Brain pericyte (primary cell): ENCODE measurements at regions not wholly inside any gene's neighbourhood (a gene's known extent, or its start where the extent isn't known, plus 50 kb on each side); places are given as distances from the start of the nearest gene placed in this dataset.

Experiments
- DNase-seq: peaks from one replicate; pipeline ENCODE4 v3.0.0-alpha.2; 2012; ENCODE audit warnings: low read depth, low spot score

DNA sequence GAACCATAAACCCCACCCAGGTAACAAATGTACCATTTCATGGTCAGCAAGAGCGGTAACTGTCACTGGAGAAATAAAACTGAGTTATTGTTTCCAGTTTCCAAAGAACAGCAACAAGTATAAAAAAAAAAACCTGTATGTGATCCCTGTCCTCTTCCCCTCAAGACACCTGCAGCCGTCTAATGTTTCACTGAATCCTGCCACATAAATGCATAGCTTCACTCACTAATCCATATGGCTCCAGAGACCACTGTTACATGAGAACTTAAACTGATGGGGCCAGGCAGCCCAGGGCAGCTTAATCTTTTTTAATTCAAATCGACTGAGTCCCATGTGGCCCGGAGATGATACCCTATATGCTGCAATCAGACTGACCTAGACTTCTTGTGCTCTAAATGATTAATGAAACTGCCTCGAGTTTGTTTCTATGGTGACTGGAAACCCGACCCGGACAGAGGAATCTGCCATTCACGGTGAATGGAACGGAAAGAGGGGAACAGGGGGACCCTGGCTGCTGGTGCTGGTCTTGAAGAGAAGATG, 60.9 kb upstream of the SIX2 start:
- no peak for DNase-seq

DNA sequence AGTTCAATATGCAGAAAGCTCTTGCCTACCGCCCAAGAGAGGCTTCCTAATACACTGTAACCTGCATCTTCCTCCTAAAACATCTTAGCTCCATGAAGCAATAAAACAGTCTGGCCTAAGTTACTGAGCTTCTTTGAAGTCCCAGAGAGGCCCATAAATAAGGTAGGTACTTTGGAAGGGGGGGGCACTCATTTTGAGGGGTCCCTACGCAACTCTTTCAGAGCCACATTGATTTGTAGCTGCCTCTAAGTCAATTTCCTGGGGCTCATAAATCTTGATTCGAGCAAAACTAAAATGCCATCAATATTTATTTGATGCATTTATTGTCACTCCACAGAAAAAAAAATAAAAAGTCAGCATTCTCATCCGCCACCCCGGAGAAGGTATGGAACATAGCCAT, 60.4 kb upstream of the SIX2 start:
- no peak for DNase-seq

DNA sequence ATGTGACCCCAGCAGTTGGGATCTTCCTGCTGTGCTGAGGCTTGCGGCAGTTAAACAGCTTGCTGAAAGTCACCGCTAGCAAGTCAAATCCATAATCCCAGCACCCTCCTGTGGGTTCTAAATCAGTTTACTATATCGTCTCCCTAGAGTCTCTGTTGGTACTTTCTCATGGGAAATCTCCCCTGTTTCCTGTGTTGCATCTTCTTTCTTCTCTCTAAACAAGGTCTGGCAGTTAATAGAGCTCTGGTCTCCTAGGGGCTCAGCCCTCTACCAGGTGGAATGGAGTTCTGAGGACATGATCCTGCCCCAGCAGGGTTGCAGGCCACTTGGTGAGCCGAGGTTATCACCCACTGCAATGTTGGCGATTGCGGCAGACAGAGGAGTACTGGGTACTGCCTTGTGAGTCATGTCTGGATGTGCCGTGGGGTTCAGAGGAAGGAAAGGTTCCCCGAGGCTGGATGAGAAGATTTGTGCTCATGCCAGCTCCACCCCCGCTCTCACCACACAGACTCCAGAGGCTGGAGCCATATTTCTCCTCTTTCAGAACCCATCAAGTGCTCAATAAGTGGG, 59.4 kb upstream of the SIX2 start:
- DNase-seq = no peak

DNA sequence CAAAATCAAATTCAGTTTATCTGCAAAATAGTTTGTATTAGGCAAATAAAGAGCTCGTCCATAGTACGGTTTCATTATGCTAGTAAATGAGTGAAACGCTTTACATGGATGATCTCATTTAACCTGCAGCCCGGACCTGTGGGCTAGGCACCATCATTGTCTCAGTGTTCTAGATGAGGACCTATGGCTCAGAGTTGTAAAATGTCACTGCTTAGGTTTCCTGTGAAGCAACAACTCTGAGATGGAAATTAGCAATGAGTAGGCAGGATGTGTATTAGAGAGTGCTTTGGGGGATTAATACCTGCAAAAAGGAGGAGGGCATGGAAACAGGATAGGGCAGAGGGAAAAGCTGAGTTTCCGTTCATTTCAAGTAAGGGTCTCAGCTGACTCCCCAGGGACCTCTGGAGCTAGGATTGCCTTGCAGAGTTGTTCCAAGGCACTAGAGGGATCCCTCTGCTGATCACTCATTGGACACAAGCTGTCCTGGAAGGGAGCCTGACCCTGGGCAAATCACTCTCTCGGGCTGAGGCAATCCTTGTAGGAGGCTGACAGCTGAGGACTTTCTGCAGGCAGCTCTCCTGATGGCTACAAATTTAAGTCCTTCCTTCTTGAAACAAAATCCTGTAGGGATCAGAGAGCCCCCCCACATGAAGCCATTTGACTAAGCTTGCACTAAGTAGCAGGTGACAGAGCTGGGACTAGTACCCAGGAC, 58.8 kb upstream of the SIX2 start:
- DNase-seq = no peak
